Body of pancreas (tissue), 4 donors: ENCODE measurements at regions not wholly inside any gene's neighbourhood (a gene's known extent, or its start where the extent isn't known, plus 50 kb on each side); places are given as distances from the start of the nearest gene placed in this dataset.

Source experiments
- POLR2A ChIP-seq, 3 donors: fragments of 450-650 bp; IDR thresholded peaks; one replicate each; pipeline ENCODE4 v1.6.1; 2016; ENCODE audit warnings: antibody characterized with exemption in 3 of 3, mild to moderate bottlenecking in 2 of 3
- TF ChIP-seq, protein P1 (sequence below), 7 experiments: fragments of 450-650 bp in 4 of 7; fragments of 200-600 bp in 3 of 7; sonication (generic) in 3 of 7; IDR thresholded peaks; one replicate each; pipeline ENCODE4 v1.5.1; 2016 to 2019; ENCODE audit warnings: antibody characterized with exemption in 7 of 7

DNA sequence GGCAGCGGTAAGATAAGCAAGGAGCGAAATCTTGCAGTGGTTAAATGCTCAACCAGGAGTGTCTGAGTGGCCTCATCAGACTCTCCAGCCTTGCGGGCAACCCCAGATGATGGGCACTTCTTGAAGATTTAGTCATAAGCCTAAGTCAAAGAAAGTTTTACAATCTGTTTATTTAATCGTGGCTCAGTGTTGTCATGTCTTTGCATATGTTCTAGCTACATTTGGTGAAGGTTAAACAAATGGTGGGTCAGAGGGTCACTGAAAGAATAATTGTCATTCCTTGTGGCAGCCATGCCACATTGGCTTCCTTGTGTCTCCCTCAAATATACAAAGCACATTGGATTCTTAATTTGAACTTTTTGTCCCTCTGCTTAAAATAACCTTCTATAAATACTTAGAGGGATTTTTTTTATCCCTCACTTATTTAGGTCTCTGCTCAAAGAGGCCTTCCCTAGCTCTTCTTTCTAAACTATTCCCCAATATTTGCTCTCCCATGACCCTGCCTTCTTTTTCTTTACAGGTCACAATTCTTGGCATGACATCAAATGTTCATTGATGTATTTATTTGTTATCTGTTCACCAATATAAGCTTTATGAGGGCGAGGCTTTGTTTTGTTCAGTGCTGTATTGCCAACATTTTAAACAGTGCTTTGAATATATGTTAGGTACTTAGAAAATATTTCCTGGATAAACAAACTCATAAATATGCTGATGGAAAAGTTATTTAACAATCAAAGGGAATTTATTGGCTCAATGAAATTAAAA lies 68.7 kb downstream of the NEUROD6 start:
- no peak for TF ChIP-seq POLR2A (IDR thresholded peaks at IDR 0.05)
- TF ChIP-seq, protein P1, sequence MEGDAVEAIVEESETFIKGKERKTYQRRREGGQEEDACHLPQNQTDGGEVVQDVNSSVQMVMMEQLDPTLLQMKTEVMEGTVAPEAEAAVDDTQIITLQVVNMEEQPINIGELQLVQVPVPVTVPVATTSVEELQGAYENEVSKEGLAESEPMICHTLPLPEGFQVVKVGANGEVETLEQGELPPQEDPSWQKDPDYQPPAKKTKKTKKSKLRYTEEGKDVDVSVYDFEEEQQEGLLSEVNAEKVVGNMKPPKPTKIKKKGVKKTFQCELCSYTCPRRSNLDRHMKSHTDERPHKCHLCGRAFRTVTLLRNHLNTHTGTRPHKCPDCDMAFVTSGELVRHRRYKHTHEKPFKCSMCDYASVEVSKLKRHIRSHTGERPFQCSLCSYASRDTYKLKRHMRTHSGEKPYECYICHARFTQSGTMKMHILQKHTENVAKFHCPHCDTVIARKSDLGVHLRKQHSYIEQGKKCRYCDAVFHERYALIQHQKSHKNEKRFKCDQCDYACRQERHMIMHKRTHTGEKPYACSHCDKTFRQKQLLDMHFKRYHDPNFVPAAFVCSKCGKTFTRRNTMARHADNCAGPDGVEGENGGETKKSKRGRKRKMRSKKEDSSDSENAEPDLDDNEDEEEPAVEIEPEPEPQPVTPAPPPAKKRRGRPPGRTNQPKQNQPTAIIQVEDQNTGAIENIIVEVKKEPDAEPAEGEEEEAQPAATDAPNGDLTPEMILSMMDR (IDR thresholded peaks at IDR 0.05): no peak
